Heart right ventricle (tissue), 16 donors: ENCODE measurements at regions not wholly inside any gene's neighbourhood (a gene's known extent, or its start where the extent isn't known, plus 50 kb on each side); places are given as distances from the start of the nearest gene placed in this dataset.
"Not testable (repeated sequence)": the region's sequence is repeated elsewhere in the genome, so short reads cannot be mapped to it uniquely, and the experiment has no call there.

Source experiments
- ATAC-seq, 8 donors: fragments of 200-7000 bp; cut with Tn5 transposase; one replicate each; pipeline ENCODE4 v1.9.1; 2020; ENCODE audit warnings: mild to moderate bottlenecking in 8 of 8, moderate library complexity in 8 of 8, moderate number of reproducible peaks in 1 of 8
- DNase-seq, 2 donors: peaks; one replicate each; pipeline ENCODE4 v3.0.0-alpha.2; 2020
- H3K27ac ChIP-seq, 10 donors: fragments of 200-600 bp; sonication (generic) in 2 of 10; one replicate each; pipeline versions ENCODE4 v1.5.0 to v1.8.0; 2020 to 2022; ENCODE audit warnings: mild to moderate bottlenecking in 3 of 10
- H3K27me3 ChIP-seq, 7 donors: fragments of 200-600 bp; one replicate each; pipeline ENCODE4 v1.8.0; 2021 to 2022; ENCODE audit warnings: mild to moderate bottlenecking in 2 of 7
- H3K36me3 ChIP-seq, 9 donors: fragments of 200-600 bp; sonication (generic) in 1 of 9; one replicate each; pipeline versions ENCODE4 v1.5.0 to v1.8.0; 2020 to 2022; ENCODE audit warnings: mild to moderate bottlenecking in 2 of 9
- H3K4me1 ChIP-seq, 9 donors: fragments of 200-600 bp; sonication (generic) in 1 of 9; one replicate each; pipeline versions ENCODE4 v1.5.0 to v1.8.0; 2020 to 2022; ENCODE audit warnings: mild to moderate bottlenecking in 4 of 9
- H3K4me3 ChIP-seq, 10 donors: fragments of 200-600 bp; sonication (generic) in 2 of 10; one replicate each; pipeline versions ENCODE4 v1.5.0 to v1.8.0; 2020 to 2022; ENCODE audit warnings: mild to moderate bottlenecking in 7 of 10, moderate library complexity in 2 of 10
- H3K9me3 ChIP-seq, 11 donors: fragments of 200-600 bp in 10 of 11; sonication (generic) in 2 of 11; one replicate each; pipeline versions ENCODE4 v1.5.0 to v1.8.0; 2013 to 2022; ENCODE audit warnings: mild to moderate bottlenecking in 2 of 11, control low read depth in 1 of 11, moderate library complexity in 1 of 11
- WGBS, 2 donors: extraction: QIAGEN DNeasy Blood & Tissue Kit; methylation state at CpG; one replicate each; pipeline ENCODE4 v1.1.7; 2013; ENCODE audit warnings: inconsistent platforms in 1 of 2; 5-methylcytosine and 5-hydroxymethylcytosine counted together
- intact Hi-C, 10 donors: fragments of 100-400 bp; cut with DNase I; formaldehyde crosslinking; loops; one replicate each; pipeline versions ENCODE4 v1.11.1 to v1.14.2; 2022
- TF ChIP-seq, protein P1 (sequence below), 9 donors: fragments of 200-600 bp; sonication (generic) in 2 of 9; IDR thresholded peaks; one replicate each; pipeline versions ENCODE4 v1.5.0 to v1.8.0; 2021 to 2022; ENCODE audit warnings: antibody characterized with exemption in 9 of 9, mild to moderate bottlenecking in 5 of 9, moderate library complexity in 1 of 9
- donor health status: Arrhythmogenic right ventricular cardiomyopathy.
- donor health status: ischemic (EF 13 %, LVEDD 7.1; RV severe dilation, severe dysfunction).
- donor health status: healthy with polysubstance abuse.
- donor health status: DM: no; HTN: yes; CAD: no.
- donor health status: DM: no; HTN: no; CAD: no.
- donor health status: ischemic (EF 25% LVEDD 6.9; RV normal size, moderate dysfunction).
- donor health status: ischemic (EF 25% LVEDD 5.7; RV mildly dilated, moderate dysfunction).
- donor health status: healthy.
- donor health status: DM: yes; HTN: yes; CAD: no.
- donor health status: Ischemic cardiomyopathy.
- donor health status: ischemic (EF 35%, LVEDD 5.7; RV mildly dilated, moderate dysfunction).
- donor health status: nonischemic (EF 11% LVEDD 7.7; RV severe dilation, severe dysfunction).
- donor health status: DM: yes; HTN: yes; CAD: no.
- donor health status: PGD.
- donor health status: ischemic (EF 29% LVEDD 5.4; RV normal size, mild dysfunction).
- donor health status: nonischemic (EF 23%, LVEDD 6.1; RV moderate dilation, normal function).

DNA sequence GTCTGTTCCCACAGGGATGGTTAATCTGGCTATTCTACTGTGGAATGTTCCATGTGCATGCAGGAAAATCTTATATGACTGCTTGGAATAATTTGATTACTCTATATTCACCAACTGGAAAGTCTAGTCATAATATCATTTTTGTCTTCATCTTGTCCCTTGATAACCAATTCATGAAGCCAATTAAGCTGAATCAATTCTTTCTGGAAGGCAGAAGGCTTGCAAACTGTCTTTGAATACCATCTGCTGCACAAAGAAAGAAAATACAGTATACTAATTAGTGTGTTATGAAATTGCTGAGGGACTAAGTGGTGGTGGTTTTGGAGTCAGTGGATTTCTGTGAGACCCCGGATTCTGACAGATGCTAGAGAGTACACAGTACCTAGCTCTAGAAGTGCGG, 546.5 kb upstream of the MIS18BP1 start:
- H3K27me3 ChIP-seq, result no peaks in the 10 kb centered on the region
- ATAC-seq (no peak), DNase-seq (no peak)
- whole genome bisulfite sequencing, 2 donors, result 88% methylated on average over 2 of the region's 2 CpGs
- no peaks in the 10 kb centered on the region for H3K4me1 ChIP-seq
- no peak overlapping the region for H3K4me3 ChIP-seq
- peaks cover 0 to 5% (median 0%) of the 10 kb centered on the region in 11 donors for H3K9me3 ChIP-seq
- H3K36me3 ChIP-seq, result no peaks in the 10 kb centered on the region
- no peak overlapping the region for H3K27ac ChIP-seq
- intact Hi-C loops, result no loop called here
- TF ChIP-seq, protein P1, sequence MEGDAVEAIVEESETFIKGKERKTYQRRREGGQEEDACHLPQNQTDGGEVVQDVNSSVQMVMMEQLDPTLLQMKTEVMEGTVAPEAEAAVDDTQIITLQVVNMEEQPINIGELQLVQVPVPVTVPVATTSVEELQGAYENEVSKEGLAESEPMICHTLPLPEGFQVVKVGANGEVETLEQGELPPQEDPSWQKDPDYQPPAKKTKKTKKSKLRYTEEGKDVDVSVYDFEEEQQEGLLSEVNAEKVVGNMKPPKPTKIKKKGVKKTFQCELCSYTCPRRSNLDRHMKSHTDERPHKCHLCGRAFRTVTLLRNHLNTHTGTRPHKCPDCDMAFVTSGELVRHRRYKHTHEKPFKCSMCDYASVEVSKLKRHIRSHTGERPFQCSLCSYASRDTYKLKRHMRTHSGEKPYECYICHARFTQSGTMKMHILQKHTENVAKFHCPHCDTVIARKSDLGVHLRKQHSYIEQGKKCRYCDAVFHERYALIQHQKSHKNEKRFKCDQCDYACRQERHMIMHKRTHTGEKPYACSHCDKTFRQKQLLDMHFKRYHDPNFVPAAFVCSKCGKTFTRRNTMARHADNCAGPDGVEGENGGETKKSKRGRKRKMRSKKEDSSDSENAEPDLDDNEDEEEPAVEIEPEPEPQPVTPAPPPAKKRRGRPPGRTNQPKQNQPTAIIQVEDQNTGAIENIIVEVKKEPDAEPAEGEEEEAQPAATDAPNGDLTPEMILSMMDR (IDR thresholded peaks at IDR 0.05), result no peak

DNA sequence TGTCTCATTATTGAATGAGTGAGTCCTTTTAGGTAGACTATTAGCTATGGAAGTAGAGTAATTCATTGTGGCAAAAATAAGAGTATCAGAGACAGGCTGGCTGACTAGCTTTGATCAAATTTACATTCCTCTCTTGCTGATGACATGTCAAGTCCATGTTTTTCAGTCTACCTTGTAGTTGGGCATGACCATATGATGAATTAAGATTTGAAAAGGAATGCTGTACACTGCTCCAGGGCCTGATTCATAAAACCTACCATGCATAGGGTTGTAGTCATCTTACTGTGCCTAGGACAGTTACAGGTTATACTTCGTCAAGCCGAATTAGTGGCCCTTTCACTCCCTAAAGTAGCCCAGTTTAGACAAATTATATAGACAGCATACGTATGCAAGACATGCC, 545.7 kb upstream of the MIS18BP1 start:
- H3K27ac ChIP-seq, result no peak overlapping the region
- TF ChIP-seq, protein P1 (IDR thresholded peaks at IDR 0.05), result no peak
- H3K9me3 ChIP-seq, result peaks cover 0 to 5% (median 0%) of the 10 kb centered on the region in 11 donors
- intact Hi-C loops, result no loop called here
- WGBS, 2 donors, result 80 to 81% methylated on average over 3 of the region's 3 CpGs
- H3K4me1 ChIP-seq, result no peaks in the 10 kb centered on the region
- H3K36me3 ChIP-seq, result no peaks in the 10 kb centered on the region
- H3K27me3 ChIP-seq, result no peaks in the 10 kb centered on the region
- ATAC-seq (no peak), DNase-seq (no peak)
- no peak overlapping the region for H3K4me3 ChIP-seq

DNA sequence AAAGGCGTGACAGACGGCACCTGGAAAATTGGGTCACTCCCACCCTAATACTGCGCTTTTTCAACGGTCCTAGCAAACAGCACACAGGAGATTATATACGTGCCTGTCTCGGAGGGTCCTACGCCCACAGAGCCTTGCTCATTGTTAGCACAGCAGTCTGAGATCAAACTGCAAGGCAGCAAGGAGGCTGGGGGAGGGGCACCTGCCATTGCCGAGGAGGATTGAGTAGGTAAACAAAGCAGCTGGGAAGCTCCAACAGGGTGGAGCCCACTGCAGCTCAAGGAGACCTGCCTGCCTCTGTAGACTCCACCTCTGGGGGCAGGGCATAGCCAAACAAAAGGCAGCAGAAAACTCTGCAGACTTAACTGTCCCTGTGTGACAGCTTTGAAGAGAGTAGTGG, 543.0 kb upstream of the MIS18BP1 start:
- H3K36me3 ChIP-seq, H3K27ac ChIP-seq, H3K9me3 ChIP-seq, H3K27me3 ChIP-seq, H3K4me3 ChIP-seq, H3K4me1 ChIP-seq, intact Hi-C loops, DNase-seq, ATAC-seq: not testable (repeated sequence)
- 71 to 82% methylated on average over 8 of the region's 8 CpGs for WGBS, 2 donors

DNA sequence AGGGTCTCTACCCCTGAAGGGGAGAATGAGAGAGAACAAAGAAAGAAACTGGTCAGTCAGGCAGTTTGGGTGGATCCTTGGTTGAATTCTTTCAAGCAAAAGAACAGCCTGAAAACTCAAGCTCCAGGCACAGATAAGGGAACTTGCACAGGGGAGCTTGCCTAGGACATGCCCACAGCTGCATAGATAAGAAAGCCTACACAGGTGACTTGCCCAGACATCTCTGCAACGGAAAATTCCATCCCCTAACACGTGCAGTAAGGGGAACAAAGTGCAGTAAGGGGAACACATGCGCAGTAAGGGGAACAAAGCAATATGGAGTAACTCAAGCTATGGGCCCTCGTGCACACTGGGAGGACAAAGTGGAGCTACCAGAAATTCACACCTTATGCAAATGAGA, 540.1 kb upstream of the MIS18BP1 start:
- ATAC-seq, result no peak
- intact Hi-C loops, result no loop called here
- TF ChIP-seq, protein P1 (IDR thresholded peaks at IDR 0.05), result no peak
- Histone ChIP-seq H3K9me3 (peaks cover 0 to 24% (median 4%) of the 10 kb centered on the region in 11 donors), H3K27me3 (no peaks in the 10 kb centered on the region), H3K36me3 (no peaks in the 10 kb centered on the region), H3K27ac (no peak overlapping the region), H3K4me1 (no peaks in the 10 kb centered on the region), H3K4me3 (no peak overlapping the region)
- WGBS, 2 donors, result 66 to 72% methylated on average over 4 of the region's 4 CpGs
- DNase-seq, result no peak

DNA sequence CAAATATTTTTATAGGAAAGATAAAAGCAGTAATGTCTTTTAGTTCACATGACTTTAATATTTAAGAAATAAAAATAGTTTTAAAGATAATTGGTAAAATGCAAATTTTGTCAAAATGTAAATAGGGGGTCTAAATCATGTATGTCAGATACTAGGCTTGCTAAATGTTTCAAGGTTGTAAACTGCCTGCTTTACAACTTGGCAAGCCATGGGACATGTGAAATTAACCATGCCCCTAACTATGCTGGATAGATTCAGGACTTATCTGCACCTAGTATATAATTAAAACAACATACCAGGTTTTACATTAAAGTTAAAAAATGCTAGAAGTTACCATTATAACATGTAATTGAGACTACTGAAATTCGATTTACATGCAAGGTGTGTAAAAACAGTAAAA, 537.3 kb upstream of the MIS18BP1 start:
- 63 to 69% methylated on average over 1 of the region's 1 CpG for WGBS, 2 donors
- Histone ChIP-seq H3K9me3 (peaks cover 0 to 49% (median 10%) of the 10 kb centered on the region in 11 donors), H3K27ac (no peak overlapping the region), H3K4me3 (no peak overlapping the region), H3K36me3 (no peaks in the 10 kb centered on the region), H3K4me1 (no peaks in the 10 kb centered on the region), H3K27me3 (no peaks in the 10 kb centered on the region)
- no peak for DNase-seq
- TF ChIP-seq, protein P1 (IDR thresholded peaks at IDR 0.05), result no peak
- intact Hi-C loops, result no loop called here
- no peak for ATAC-seq
